ENCODE measurements at regions not wholly inside any gene's neighbourhood (a gene's known extent, or its start where the extent isn't known, plus 50 kb on each side); places are given as distances from the start of the nearest gene placed in this dataset.

GRCh38 chr2:107025291-107025857 lies 139.4 kb upstream of the ST6GAL2 start:
- Histone ChIP-seq H3K36me3 (ENCODE audit: control insufficient read depth, insufficient read depth, low read length, severe bottlenecking) (no peaks in the 10 kb centered on the region), H3K4me1 (ENCODE audit: control insufficient read depth, insufficient read depth, low read length) (no peaks in the 10 kb centered on the region), H3K27me3 (replicated peaks; ENCODE audit: control insufficient read depth, insufficient read depth, low read length) (no peaks in the 10 kb centered on the region), H3K4me3 (ENCODE audit: low read length) (no peak overlapping the region), H3K9ac (ENCODE audit: low read length) (no peak overlapping the region), H3K9me3 (ENCODE audit: control insufficient read depth, low read length) (no peaks in the 10 kb centered on the region)
- DNase-seq (ENCODE audit: low read depth): no peak

- H3K27me3 ChIP-seq (replicated peaks; ENCODE audit: control insufficient read depth, insufficient read depth, low read length): no peaks in the 10 kb centered on the region
- no peaks in the 10 kb centered on the region for H3K4me1 ChIP-seq (ENCODE audit: control insufficient read depth, insufficient read depth, low read length)
- H3K9me3 ChIP-seq (ENCODE audit: control insufficient read depth, low read length): no peaks in the 10 kb centered on the region
- no peak overlapping the region for H3K9ac ChIP-seq (ENCODE audit: low read length)
- no peaks in the 10 kb centered on the region for H3K36me3 ChIP-seq (ENCODE audit: control insufficient read depth, insufficient read depth, low read length, severe bottlenecking)
- DNase-seq (ENCODE audit: low read depth): peak; percentile 36
- no peak overlapping the region for H3K4me3 ChIP-seq (ENCODE audit: low read length)
Observed at GRCh38 chr2:107025869-107026380, 140.0 kb upstream of the ST6GAL2 start.

- no peaks in the 10 kb centered on the region for H3K4me1 ChIP-seq (ENCODE audit: control insufficient read depth, insufficient read depth, low read length)
- H3K4me3 ChIP-seq (ENCODE audit: low read length): no peak overlapping the region
- DNase-seq (ENCODE audit: low read depth): no peak
- H3K9me3 ChIP-seq (ENCODE audit: control insufficient read depth, low read length): no peaks in the 10 kb centered on the region
- H3K36me3 ChIP-seq (ENCODE audit: control insufficient read depth, insufficient read depth, low read length, severe bottlenecking): no peaks in the 10 kb centered on the region
- no peaks in the 10 kb centered on the region for H3K27me3 ChIP-seq (replicated peaks; ENCODE audit: control insufficient read depth, insufficient read depth, low read length)
- H3K9ac ChIP-seq (ENCODE audit: low read length): no peak overlapping the region
Observed at GRCh38 chr2:107027205-107027604, 141.2 kb upstream of the ST6GAL2 start.

- H3K9me3 ChIP-seq (ENCODE audit: control insufficient read depth, low read length): no peaks in the 10 kb centered on the region
- H3K9ac ChIP-seq (ENCODE audit: low read length): no peak overlapping the region
- no peak for DNase-seq (ENCODE audit: low read depth)
- no peaks in the 10 kb centered on the region for H3K36me3 ChIP-seq (ENCODE audit: control insufficient read depth, insufficient read depth, low read length, severe bottlenecking)
- no peaks in the 10 kb centered on the region for H3K27me3 ChIP-seq (replicated peaks; ENCODE audit: control insufficient read depth, insufficient read depth, low read length)
- H3K4me1 ChIP-seq (ENCODE audit: control insufficient read depth, insufficient read depth, low read length): no peaks in the 10 kb centered on the region
- H3K4me3 ChIP-seq (ENCODE audit: low read length): no peak overlapping the region
Observed at GRCh38 chr2:107027810-107028209, 141.8 kb upstream of the ST6GAL2 start.

- no peak overlapping the region for H3K9ac ChIP-seq (ENCODE audit: low read length)
- H3K4me1 ChIP-seq (ENCODE audit: control insufficient read depth, insufficient read depth, low read length): no peaks in the 10 kb centered on the region
- H3K36me3 ChIP-seq (ENCODE audit: control insufficient read depth, insufficient read depth, low read length, severe bottlenecking): no peaks in the 10 kb centered on the region
- no peaks in the 10 kb centered on the region for H3K27me3 ChIP-seq (replicated peaks; ENCODE audit: control insufficient read depth, insufficient read depth, low read length)
- no peak overlapping the region for H3K4me3 ChIP-seq (ENCODE audit: low read length)
- no peak for DNase-seq (ENCODE audit: low read depth)
- H3K9me3 ChIP-seq (ENCODE audit: control insufficient read depth, low read length): no peaks in the 10 kb centered on the region
Observed at GRCh38 chr2:107028661-107029060, 142.7 kb upstream of the ST6GAL2 start.

GRCh38 chr2:107036293-107036692 lies 150.3 kb upstream of the ST6GAL2 start:
- H3K4me3 ChIP-seq (ENCODE audit: low read length): no peak overlapping the region
- H3K4me1 ChIP-seq (ENCODE audit: control insufficient read depth, insufficient read depth, low read length): no peaks in the 10 kb centered on the region
- no peak for DNase-seq (ENCODE audit: low read depth)
- H3K27me3 ChIP-seq (replicated peaks; ENCODE audit: control insufficient read depth, insufficient read depth, low read length): no peaks in the 10 kb centered on the region
- peaks cover 14% of the 10 kb centered on the region for H3K9me3 ChIP-seq (ENCODE audit: control insufficient read depth, low read length)
- H3K36me3 ChIP-seq (ENCODE audit: control insufficient read depth, insufficient read depth, low read length, severe bottlenecking): no peaks in the 10 kb centered on the region
- no peak overlapping the region for H3K9ac ChIP-seq (ENCODE audit: low read length)

- Histone ChIP-seq H3K9me3 (ENCODE audit: control insufficient read depth, low read length) (no peaks in the 10 kb centered on the region), H3K27me3 (replicated peaks; ENCODE audit: control insufficient read depth, insufficient read depth, low read length) (no peaks in the 10 kb centered on the region), H3K4me3 (ENCODE audit: low read length) (no peak overlapping the region), H3K9ac (ENCODE audit: low read length) (no peak overlapping the region), H3K4me1 (ENCODE audit: control insufficient read depth, insufficient read depth, low read length) (no peaks in the 10 kb centered on the region), H3K36me3 (ENCODE audit: control insufficient read depth, insufficient read depth, low read length, severe bottlenecking) (no peaks in the 10 kb centered on the region)
- no peak for DNase-seq (ENCODE audit: low read depth)
Observed at GRCh38 chr2:107062173-107062572, 176.2 kb upstream of the ST6GAL2 start.

- Histone ChIP-seq H3K4me1 (ENCODE audit: control insufficient read depth, insufficient read depth, low read length) (no peaks in the 10 kb centered on the region), H3K4me3 (ENCODE audit: low read length) (no peak overlapping the region), H3K9ac (ENCODE audit: low read length) (no peak overlapping the region), H3K36me3 (ENCODE audit: control insufficient read depth, insufficient read depth, low read length, severe bottlenecking) (no peaks in the 10 kb centered on the region), H3K9me3 (ENCODE audit: control insufficient read depth, low read length) (no peaks in the 10 kb centered on the region), H3K27me3 (replicated peaks; ENCODE audit: control insufficient read depth, insufficient read depth, low read length) (no peaks in the 10 kb centered on the region)
- no peak for DNase-seq (ENCODE audit: low read depth)
Observed at GRCh38 chr2:107062599-107063220, 176.7 kb upstream of the ST6GAL2 start.

- no peaks in the 10 kb centered on the region for H3K27me3 ChIP-seq (replicated peaks; ENCODE audit: control insufficient read depth, insufficient read depth, low read length)
- no peaks in the 10 kb centered on the region for H3K9me3 ChIP-seq (ENCODE audit: control insufficient read depth, low read length)
- no peak overlapping the region for H3K4me3 ChIP-seq (ENCODE audit: low read length)
- DNase-seq (ENCODE audit: low read depth): no peak
- no peak overlapping the region for H3K9ac ChIP-seq (ENCODE audit: low read length)
- no peaks in the 10 kb centered on the region for H3K4me1 ChIP-seq (ENCODE audit: control insufficient read depth, insufficient read depth, low read length)
- H3K36me3 ChIP-seq (ENCODE audit: control insufficient read depth, insufficient read depth, low read length, severe bottlenecking): no peaks in the 10 kb centered on the region
Observed at GRCh38 chr2:107063228-107063627, 177.3 kb upstream of the ST6GAL2 start.

- Histone ChIP-seq H3K9me3 (ENCODE audit: control insufficient read depth, low read length) (no peaks in the 10 kb centered on the region), H3K9ac (ENCODE audit: low read length) (no peak overlapping the region), H3K4me1 (ENCODE audit: control insufficient read depth, insufficient read depth, low read length) (no peaks in the 10 kb centered on the region), H3K4me3 (ENCODE audit: low read length) (no peak overlapping the region), H3K27me3 (replicated peaks; ENCODE audit: control insufficient read depth, insufficient read depth, low read length) (no peaks in the 10 kb centered on the region), H3K36me3 (ENCODE audit: control insufficient read depth, insufficient read depth, low read length, severe bottlenecking) (no peaks in the 10 kb centered on the region)
- DNase-seq (ENCODE audit: low read depth): peak; percentile 82
Observed at GRCh38 chr2:107064750-107065149, 178.8 kb upstream of the ST6GAL2 start.

GRCh38 chr2:107068069-107068916 lies 182.3 kb upstream of the ST6GAL2 start:
- no peak for DNase-seq (ENCODE audit: low read depth)
- Histone ChIP-seq H3K27me3 (replicated peaks; ENCODE audit: control insufficient read depth, insufficient read depth, low read length) (no peaks in the 10 kb centered on the region), H3K4me1 (ENCODE audit: control insufficient read depth, insufficient read depth, low read length) (no peaks in the 10 kb centered on the region), H3K4me3 (ENCODE audit: low read length) (no peak overlapping the region), H3K9me3 (ENCODE audit: control insufficient read depth, low read length) (no peaks in the 10 kb centered on the region), H3K9ac (ENCODE audit: low read length) (no peak overlapping the region), H3K36me3 (ENCODE audit: control insufficient read depth, insufficient read depth, low read length, severe bottlenecking) (no peaks in the 10 kb centered on the region)
